Natural killer cell (primary cell): ENCODE measurements at regions not wholly inside any gene's neighbourhood (a gene's known extent, or its start where the extent isn't known, plus 50 kb on each side); places are given as distances from the start of the nearest gene placed in this dataset.

ENCODE experiments used
- ATAC-seq, 3 donors: fragments of 150-1000 bp in 2 of 3; fragments of 200-7000 bp in 1 of 3; cut with Tn5 transposase; 1 replicate in 1 of 3; 2 replicates in 2 of 3; pipeline ENCODE4 v1.10.0; 2021; ENCODE audit warnings: mild to moderate bottlenecking in 2 of 3, moderate library complexity in 2 of 3
- DNase-seq, 2 donors: peaks; one replicate each; pipeline versions ENCODE4 v3.0.0 to v3.0.0-alpha.2; 2013 to 2021; ENCODE audit warnings: mixed read lengths in 1 of 2
- H3K27ac ChIP-seq: one replicate; pipeline ENCODE4 v1.5.1; 2013; ENCODE audit warnings: mild to moderate bottlenecking, low read length
- H3K27me3 ChIP-seq: one replicate; pipeline ENCODE4 v1.6.1; 2013; ENCODE audit warnings: low read length; ENCODE audit not compliant: control insufficient read depth, insufficient read depth
- H3K36me3 ChIP-seq: one replicate; pipeline ENCODE4 v1.6.1; 2013; ENCODE audit warnings: low read length; ENCODE audit not compliant: control insufficient read depth, insufficient read depth
- H3K4me1 ChIP-seq: one replicate; pipeline ENCODE4 v1.6.1; 2013; ENCODE audit warnings: low read length; ENCODE audit not compliant: control insufficient read depth, insufficient read depth
- H3K4me3 ChIP-seq: one replicate; pipeline ENCODE4 v1.5.1; 2013; ENCODE audit warnings: low read length
- H3K9me3 ChIP-seq: one replicate; pipeline ENCODE4 v1.6.1; 2013; ENCODE audit warnings: low read length; ENCODE audit not compliant: control insufficient read depth, insufficient read depth
- H3K27ac Mint-ChIP-seq, 2 donors: one replicate each; pipeline ENCODE4 v1.8.0; 2022; ENCODE audit warnings: mild to moderate bottlenecking in 2 of 2, mixed read lengths in 2 of 2, moderate library complexity in 1 of 2
- H3K27me3 Mint-ChIP-seq, 2 donors: one replicate each; pipeline ENCODE4 v1.8.0; 2022; ENCODE audit warnings: low read depth in 2 of 2, mixed read lengths in 2 of 2
- H3K36me3 Mint-ChIP-seq: one replicate; pipeline ENCODE4 v1.8.0; 2022; ENCODE audit warnings: mixed read lengths
- H3K4me1 Mint-ChIP-seq, 2 donors: one replicate each; pipeline ENCODE4 v1.8.0; 2022; ENCODE audit warnings: mixed read lengths in 2 of 2
- H3K4me3 Mint-ChIP-seq: one replicate; pipeline ENCODE4 v1.8.0; 2022; ENCODE audit warnings: mild to moderate bottlenecking, moderate library complexity, mixed read lengths
- H3K9me3 Mint-ChIP-seq, 2 donors: one replicate each; pipeline ENCODE4 v1.8.0; 2022; ENCODE audit warnings: mixed read lengths in 2 of 2
- WGBS: methylation state at CpG from one replicate; pipeline ENCODE4 v1.1.7; 2013; ENCODE audit warnings: missing lambda C conversion rate; ENCODE audit not compliant: insufficient coverage; 5-methylcytosine and 5-hydroxymethylcytosine counted together
- intact Hi-C: fragments of 100-400 bp; cut with micrococcal nuclease; formaldehyde crosslinking; loops from one replicate; pipeline ENCODE4 v1.14.2; 2022
- TF ChIP-seq, protein P1 (sequence below): fragments of 200-600 bp; IDR thresholded peaks from one replicate; pipeline ENCODE4 v1.8.0; 2022; ENCODE audit warnings: antibody characterized with exemption

DNA sequence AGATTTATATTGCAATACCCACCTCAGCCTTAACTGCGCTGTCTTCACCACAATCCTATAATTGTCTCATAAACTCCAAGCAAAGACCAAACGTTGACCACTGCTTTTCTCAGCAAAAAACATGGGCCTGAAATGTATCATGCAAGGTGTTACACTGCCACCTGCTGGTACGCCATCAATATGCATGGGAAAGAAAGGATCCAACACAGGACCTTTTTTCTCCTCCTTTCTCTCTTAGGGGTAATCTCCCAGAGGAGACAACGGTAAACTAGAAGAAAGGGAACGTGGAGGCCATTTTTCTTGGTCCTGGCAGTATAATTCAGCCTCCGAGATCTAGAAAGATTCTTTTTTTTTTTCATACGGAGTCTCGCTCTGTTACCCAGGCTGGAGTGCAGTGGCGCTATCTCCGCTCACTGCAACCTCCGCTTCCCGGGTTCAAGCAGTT, 79.1 kb upstream of the MPP7 start:
- Mint-ChIP-seq H3K9me3 (no peaks in the 10 kb centered on the region), H3K36me3 (no peaks in the 10 kb centered on the region), H3K27ac (peak overlapping the region in 1 of 2 donors; percentile 28), H3K4me3 (no peak overlapping the region), H3K4me1 (peaks cover 6 to 8% of the 10 kb centered on the region in 2 donors), H3K27me3 (peaks cover 6 to 22% of the 10 kb centered on the region in 2 donors)
- WGBS = 41% methylated on average over 12 of the region's 12 CpGs
- Histone ChIP-seq H3K4me3 (no peak overlapping the region), H3K9me3 (no peaks in the 10 kb centered on the region), H3K27ac (no peak overlapping the region), H3K27me3 (peaks cover 3% of the 10 kb centered on the region), H3K4me1 (no peaks in the 10 kb centered on the region), H3K36me3 (no peaks in the 10 kb centered on the region)
- intact Hi-C loops = loop anchor here (1.0 to 5.0 kb wide), 6 partner anchors 47 to 825 kb away; partner anchors contain the start of gene MPP7
- TF ChIP-seq, protein P1, sequence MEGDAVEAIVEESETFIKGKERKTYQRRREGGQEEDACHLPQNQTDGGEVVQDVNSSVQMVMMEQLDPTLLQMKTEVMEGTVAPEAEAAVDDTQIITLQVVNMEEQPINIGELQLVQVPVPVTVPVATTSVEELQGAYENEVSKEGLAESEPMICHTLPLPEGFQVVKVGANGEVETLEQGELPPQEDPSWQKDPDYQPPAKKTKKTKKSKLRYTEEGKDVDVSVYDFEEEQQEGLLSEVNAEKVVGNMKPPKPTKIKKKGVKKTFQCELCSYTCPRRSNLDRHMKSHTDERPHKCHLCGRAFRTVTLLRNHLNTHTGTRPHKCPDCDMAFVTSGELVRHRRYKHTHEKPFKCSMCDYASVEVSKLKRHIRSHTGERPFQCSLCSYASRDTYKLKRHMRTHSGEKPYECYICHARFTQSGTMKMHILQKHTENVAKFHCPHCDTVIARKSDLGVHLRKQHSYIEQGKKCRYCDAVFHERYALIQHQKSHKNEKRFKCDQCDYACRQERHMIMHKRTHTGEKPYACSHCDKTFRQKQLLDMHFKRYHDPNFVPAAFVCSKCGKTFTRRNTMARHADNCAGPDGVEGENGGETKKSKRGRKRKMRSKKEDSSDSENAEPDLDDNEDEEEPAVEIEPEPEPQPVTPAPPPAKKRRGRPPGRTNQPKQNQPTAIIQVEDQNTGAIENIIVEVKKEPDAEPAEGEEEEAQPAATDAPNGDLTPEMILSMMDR = peak; percentile 98
- DNase-seq = peak; percentile 81 to 94
- ATAC-seq = peak; percentile 98 to 100 (median 99)

DNA sequence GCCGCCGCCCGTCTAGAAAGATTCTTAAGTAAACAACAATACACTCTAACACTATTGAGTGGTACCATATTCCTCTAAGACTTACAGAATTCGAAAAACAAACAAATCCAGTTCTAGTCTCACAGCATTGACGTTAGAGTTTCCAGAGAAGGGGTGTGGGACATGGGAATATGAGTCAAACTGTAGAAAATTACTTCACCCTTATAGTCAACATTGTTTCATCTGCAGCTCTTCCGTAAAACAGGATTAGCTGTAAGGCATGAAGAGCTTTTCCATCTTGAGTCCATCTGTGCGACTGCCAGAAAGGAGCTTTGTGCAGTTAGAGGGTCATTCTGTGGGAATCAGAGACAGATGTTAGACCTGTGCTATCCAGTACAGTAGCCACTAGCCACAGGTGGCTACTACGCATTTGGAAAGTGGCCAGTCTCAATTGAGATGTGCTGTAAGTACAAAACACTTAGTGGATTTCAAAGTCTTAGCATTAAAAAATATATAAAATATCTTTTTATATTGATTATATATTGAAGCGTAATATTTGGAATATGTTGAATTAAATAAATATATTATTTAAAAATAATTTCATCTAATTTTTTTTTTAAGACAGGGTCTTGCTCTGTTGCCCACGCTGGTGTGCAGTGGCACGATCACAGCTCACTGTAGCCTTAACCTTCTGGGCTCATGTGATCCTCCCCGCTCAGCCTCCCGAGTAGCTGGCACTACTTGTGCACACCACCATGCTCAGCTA, 79.8 kb upstream of the MPP7 start:
- peaks cover 6 to 8% of the 10 kb centered on the region in 2 donors for H3K4me1 Mint-ChIP-seq
- no peaks in the 10 kb centered on the region for H3K36me3 Mint-ChIP-seq
- peaks cover 7 to 22% of the 10 kb centered on the region in 2 donors for H3K27me3 Mint-ChIP-seq
- H3K9me3 Mint-ChIP-seq = no peaks in the 10 kb centered on the region
- Histone ChIP-seq H3K4me3 (no peak overlapping the region), H3K27ac (no peak overlapping the region), H3K9me3 (no peaks in the 10 kb centered on the region), H3K36me3 (no peaks in the 10 kb centered on the region), H3K27me3 (peaks cover 3% of the 10 kb centered on the region), H3K4me1 (no peaks in the 10 kb centered on the region)
- TF ChIP-seq, protein P1 = no peak
- no peak overlapping the region for H3K4me3 Mint-ChIP-seq
- 89% methylated on average over 10 of the region's 13 CpGs for WGBS
- no peak overlapping the region for H3K27ac Mint-ChIP-seq
- ATAC-seq = no peak
- DNase-seq = no peak
- intact Hi-C loops = loop anchor here (1.0 to 5.0 kb wide), 4 partner anchors 132 to 825 kb away; no protein-coding TSS in a partner anchor

DNA sequence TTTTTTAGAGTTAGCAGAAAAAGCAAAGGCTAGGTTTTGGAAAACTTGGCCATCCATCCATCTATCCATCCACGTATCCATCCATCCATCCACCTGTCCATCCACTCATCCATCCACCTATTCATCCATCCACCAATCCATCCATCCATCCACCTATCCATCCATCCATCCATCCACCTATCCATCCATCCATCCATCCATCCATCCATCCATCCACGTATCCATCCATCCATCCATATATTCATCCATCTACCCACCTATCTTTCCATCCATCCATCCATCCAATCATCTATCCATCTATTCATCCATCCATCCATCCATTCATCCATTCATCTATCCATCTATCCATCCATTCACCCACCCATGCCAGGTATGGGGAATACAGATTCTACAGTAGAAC, 81.7 kb upstream of the MPP7 start:
- Mint-ChIP-seq H3K27ac (peak overlapping the region in 1 of 2 donors; percentile 2), H3K4me3 (no peak overlapping the region)
- intact Hi-C loops = loop anchor here (5.0 kb wide), 1 partner anchor 827 kb away; no protein-coding TSS in a partner anchor

More for the DNA sequence above, 81.7 kb upstream of the MPP7 start:
- TF ChIP-seq, protein P1 = no peak
- no peaks in the 10 kb centered on the region for H3K9me3 Mint-ChIP-seq
- Histone ChIP-seq H3K4me1 (no peaks in the 10 kb centered on the region), H3K9me3 (no peaks in the 10 kb centered on the region), H3K36me3 (no peaks in the 10 kb centered on the region), H3K27ac (no peak overlapping the region), H3K27me3 (peaks cover 3% of the 10 kb centered on the region), H3K4me3 (no peak overlapping the region)
- H3K36me3 Mint-ChIP-seq = no peaks in the 10 kb centered on the region
- ATAC-seq (no peak), DNase-seq (no peak)
- peaks cover 15 to 22% of the 10 kb centered on the region in 2 donors for H3K27me3 Mint-ChIP-seq
- 88% methylated on average over 2 of the region's 2 CpGs for WGBS
- peaks cover 6 to 8% of the 10 kb centered on the region in 2 donors for H3K4me1 Mint-ChIP-seq
